HepG2 (cell line): ENCODE measurements at regions not wholly inside any gene's neighbourhood (a gene's known extent, or its start where the extent isn't known, plus 50 kb on each side); places are given as distances from the start of the nearest gene placed in this dataset.

Experiments used
- BRCA1 ChIP-seq: sonication (generic); formaldehyde crosslinking; IDR thresholded peaks from 2 replicates; pipeline ENCODE4 v1.4.0; 2020; ENCODE audit warnings: missing genetic modification reagents
- GABPA ChIP-seq, 2 experiments: IDR thresholded peaks; 2 replicates each; pipeline ENCODE4 v1.6.1; 2011 to 2016; ENCODE audit warnings: low read depth in 2 of 2, low read length in 1 of 2, missing biosample characterization in 1 of 2, missing genetic modification characterization in 1 of 2
- JARID2 ChIP-seq: sonication (generic); formaldehyde crosslinking; IDR thresholded peaks from 2 replicates; pipeline ENCODE4 v1.8.1; 2023; ENCODE audit warnings: missing genetic modification reagents, inconsistent platforms; ENCODE audit not compliant: insufficient replicate concordance
- MYC ChIP-seq: sonication (generic); formaldehyde crosslinking; IDR thresholded peaks from 2 replicates; pipeline ENCODE4 v1.9.0; 2021; ENCODE audit warnings: missing genetic modification reagents, borderline replicate concordance
- SP4 ChIP-seq: sonication (generic); formaldehyde crosslinking; IDR thresholded peaks from 2 replicates; pipeline ENCODE4 v1.8.1; 2023; ENCODE audit warnings: mild to moderate bottlenecking, missing genetic modification reagents
- TAF1 ChIP-seq: sonication (generic); formaldehyde crosslinking; IDR thresholded peaks from 2 replicates; pipeline ENCODE4 v1.4.0; 2020; ENCODE audit warnings: missing genetic modification reagents
- ZNF670 ChIP-seq: sonication (generic); formaldehyde crosslinking; IDR thresholded peaks from 2 replicates; pipeline ENCODE4 v1.8.0; 2022; ENCODE audit warnings: mild to moderate bottlenecking, missing genetic modification reagents, borderline replicate concordance
- ZNF790 ChIP-seq: sonication (generic); formaldehyde crosslinking; IDR thresholded peaks from 2 replicates; pipeline ENCODE4 v1.8.0; 2022; ENCODE audit warnings: missing genetic modification reagents, mild to moderate bottlenecking, borderline replicate concordance
- ZZZ3 ChIP-seq: sonication (generic); formaldehyde crosslinking; IDR thresholded peaks from 2 replicates; pipeline ENCODE4 v1.4.0; 2020; ENCODE audit warnings: missing genetic modification reagents, mild to moderate bottlenecking, borderline replicate concordance
- TF ChIP-seq, protein P1 (sequence below): sonication (generic); formaldehyde crosslinking; IDR thresholded peaks from 2 replicates; pipeline ENCODE4 v1.4.0; 2020; ENCODE audit warnings: missing genetic modification reagents, mild to moderate bottlenecking, borderline replicate concordance
- TF ChIP-seq, protein P2 (sequence below): sonication (generic); formaldehyde crosslinking; IDR thresholded peaks from 2 replicates; pipeline ENCODE4 v1.5.0; 2020; ENCODE audit warnings: mild to moderate bottlenecking, missing genetic modification reagents, moderate library complexity
- TF ChIP-seq, protein P3 (sequence below): sonication (generic); formaldehyde crosslinking; IDR thresholded peaks from 2 replicates; pipeline ENCODE4 v1.4.0; 2020; ENCODE audit warnings: missing genetic modification reagents, borderline replicate concordance
- TF ChIP-seq, protein P4 (sequence below): IDR thresholded peaks from 2 replicates; pipeline ENCODE4 v1.6.1; 2018; ENCODE audit warnings: missing genetic modification reagents, mild to moderate bottlenecking, missing compliant biosample characterization
- TF ChIP-seq, protein P5 (sequence below): IDR thresholded peaks from 2 replicates; pipeline ENCODE4 v1.6.1; 2012; ENCODE audit warnings: inconsistent platforms

DNA sequence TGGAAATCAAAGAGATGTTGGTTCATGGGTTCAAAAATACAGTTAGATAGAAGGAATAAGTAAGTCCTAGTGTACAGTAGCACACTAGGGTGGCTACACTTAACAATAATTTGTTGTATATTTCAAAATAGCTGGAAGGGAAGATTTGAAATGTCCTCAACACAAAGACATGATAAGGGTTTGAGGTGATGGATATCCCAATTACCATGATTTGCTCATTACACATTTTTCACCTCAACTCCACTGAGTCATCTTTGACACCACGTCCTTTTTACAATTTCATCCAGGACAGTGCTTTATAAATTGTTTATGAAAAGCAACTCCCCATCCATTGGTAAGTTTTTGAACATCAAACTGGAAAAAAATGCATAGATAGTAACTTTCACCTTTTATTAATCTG lies 208.3 kb downstream of the ZC3H11B start:
- TF ChIP-seq JARID2: no peak
- no peak for TF ChIP-seq ZNF790 (CRISPR knock-in tag)
- TF ChIP-seq GABPA (IDR thresholded peaks at IDR 0.05; ENCODE audit: low read depth, low read length): no peak
- TF ChIP-seq GABPA (CRISPR knock-in tag; IDR thresholded peaks at IDR 0.05; ENCODE audit: low read depth): no peak
- no peak for TF ChIP-seq BRCA1 (CRISPR knock-in tag)
- TF ChIP-seq, protein P1, sequence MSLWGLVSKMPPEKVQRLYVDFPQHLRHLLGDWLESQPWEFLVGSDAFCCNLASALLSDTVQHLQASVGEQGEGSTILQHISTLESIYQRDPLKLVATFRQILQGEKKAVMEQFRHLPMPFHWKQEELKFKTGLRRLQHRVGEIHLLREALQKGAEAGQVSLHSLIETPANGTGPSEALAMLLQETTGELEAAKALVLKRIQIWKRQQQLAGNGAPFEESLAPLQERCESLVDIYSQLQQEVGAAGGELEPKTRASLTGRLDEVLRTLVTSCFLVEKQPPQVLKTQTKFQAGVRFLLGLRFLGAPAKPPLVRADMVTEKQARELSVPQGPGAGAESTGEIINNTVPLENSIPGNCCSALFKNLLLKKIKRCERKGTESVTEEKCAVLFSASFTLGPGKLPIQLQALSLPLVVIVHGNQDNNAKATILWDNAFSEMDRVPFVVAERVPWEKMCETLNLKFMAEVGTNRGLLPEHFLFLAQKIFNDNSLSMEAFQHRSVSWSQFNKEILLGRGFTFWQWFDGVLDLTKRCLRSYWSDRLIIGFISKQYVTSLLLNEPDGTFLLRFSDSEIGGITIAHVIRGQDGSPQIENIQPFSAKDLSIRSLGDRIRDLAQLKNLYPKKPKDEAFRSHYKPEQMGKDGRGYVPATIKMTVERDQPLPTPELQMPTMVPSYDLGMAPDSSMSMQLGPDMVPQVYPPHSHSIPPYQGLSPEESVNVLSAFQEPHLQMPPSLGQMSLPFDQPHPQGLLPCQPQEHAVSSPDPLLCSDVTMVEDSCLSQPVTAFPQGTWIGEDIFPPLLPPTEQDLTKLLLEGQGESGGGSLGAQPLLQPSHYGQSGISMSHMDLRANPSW (CRISPR knock-in tag): no peak
- TF ChIP-seq, protein P2, sequence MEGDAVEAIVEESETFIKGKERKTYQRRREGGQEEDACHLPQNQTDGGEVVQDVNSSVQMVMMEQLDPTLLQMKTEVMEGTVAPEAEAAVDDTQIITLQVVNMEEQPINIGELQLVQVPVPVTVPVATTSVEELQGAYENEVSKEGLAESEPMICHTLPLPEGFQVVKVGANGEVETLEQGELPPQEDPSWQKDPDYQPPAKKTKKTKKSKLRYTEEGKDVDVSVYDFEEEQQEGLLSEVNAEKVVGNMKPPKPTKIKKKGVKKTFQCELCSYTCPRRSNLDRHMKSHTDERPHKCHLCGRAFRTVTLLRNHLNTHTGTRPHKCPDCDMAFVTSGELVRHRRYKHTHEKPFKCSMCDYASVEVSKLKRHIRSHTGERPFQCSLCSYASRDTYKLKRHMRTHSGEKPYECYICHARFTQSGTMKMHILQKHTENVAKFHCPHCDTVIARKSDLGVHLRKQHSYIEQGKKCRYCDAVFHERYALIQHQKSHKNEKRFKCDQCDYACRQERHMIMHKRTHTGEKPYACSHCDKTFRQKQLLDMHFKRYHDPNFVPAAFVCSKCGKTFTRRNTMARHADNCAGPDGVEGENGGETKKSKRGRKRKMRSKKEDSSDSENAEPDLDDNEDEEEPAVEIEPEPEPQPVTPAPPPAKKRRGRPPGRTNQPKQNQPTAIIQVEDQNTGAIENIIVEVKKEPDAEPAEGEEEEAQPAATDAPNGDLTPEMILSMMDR (CRISPR knock-in tag): no peak
- TF ChIP-seq MYC (CRISPR knock-in tag): no peak
- TF ChIP-seq, protein P3, sequence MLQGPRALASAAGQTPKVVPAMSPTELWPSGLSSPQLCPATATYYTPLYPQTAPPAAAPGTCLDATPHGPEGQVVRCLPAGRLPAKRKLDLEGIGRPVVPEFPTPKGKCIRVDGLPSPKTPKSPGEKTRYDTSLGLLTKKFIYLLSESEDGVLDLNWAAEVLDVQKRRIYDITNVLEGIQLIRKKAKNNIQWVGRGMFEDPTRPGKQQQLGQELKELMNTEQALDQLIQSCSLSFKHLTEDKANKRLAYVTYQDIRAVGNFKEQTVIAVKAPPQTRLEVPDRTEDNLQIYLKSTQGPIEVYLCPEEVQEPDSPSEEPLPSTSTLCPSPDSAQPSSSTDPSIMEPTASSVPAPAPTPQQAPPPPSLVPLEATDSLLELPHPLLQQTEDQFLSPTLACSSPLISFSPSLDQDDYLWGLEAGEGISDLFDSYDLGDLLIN (CRISPR knock-in tag): no peak
- TF ChIP-seq SP4 (CRISPR knock-in tag): no peak
- TF ChIP-seq, protein P4, sequence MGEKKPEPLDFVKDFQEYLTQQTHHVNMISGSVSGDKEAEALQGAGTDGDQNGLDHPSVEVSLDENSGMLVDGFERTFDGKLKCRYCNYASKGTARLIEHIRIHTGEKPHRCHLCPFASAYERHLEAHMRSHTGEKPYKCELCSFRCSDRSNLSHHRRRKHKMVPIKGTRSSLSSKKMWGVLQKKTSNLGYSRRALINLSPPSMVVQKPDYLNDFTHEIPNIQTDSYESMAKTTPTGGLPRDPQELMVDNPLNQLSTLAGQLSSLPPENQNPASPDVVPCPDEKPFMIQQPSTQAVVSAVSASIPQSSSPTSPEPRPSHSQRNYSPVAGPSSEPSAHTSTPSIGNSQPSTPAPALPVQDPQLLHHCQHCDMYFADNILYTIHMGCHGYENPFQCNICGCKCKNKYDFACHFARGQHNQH (CRISPR knock-in tag): no peak
- TF ChIP-seq ZNF670: no peak
- no peak for TF ChIP-seq TAF1 (CRISPR knock-in tag)
- TF ChIP-seq, protein P5, sequence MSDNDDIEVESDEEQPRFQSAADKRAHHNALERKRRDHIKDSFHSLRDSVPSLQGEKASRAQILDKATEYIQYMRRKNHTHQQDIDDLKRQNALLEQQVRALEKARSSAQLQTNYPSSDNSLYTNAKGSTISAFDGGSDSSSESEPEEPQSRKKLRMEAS: no peak
- TF ChIP-seq ZZZ3: no peak
